ENCODE measurements at regions not wholly inside any gene's neighbourhood (a gene's known extent, or its start where the extent isn't known, plus 50 kb on each side); places are given as distances from the start of the nearest gene placed in this dataset.
A peak's percentile ranks its signal among the peaks of the same experiment; 100 is the strongest.
"Not testable (repeated sequence)": the region's sequence is repeated elsewhere in the genome, so short reads cannot be mapped to it uniquely, and the experiment has no call there.

DNA sequence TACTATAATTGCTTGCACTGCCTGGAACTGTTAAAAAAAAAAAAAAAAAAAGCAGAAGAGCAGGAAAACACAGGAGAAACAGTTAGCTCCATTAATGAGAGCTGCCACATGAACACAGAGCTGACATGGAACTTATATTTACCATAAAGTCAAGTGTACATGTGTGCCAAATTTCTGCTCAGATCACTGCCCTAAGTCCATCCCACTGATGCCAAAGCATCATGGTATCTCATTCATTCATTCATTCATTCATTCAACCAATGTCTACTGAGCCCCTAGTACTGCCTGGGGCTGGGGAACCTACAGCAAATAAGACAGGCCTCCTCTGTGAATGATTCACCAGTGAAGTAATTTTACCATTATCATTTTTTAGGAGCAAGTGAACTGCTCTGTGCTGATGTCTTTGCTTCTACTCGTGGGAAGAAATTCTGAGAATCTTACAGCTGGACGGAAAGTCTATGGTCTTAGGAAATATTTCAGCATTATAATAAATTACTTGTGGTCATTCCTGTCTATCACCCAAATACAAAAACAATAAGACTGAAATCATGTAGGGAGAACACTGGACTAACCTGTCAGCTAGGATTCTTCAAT is 58.8 kb upstream of the ABLIM1 start:
- ATAC-seq (ENCODE audit: low read depth) = no peak
- H3K18ac ChIP-seq (ENCODE audit: low read depth, low read length) = no peak overlapping the region
- TF ChIP-seq CEBPB (IDR thresholded peaks at IDR 0.05; ENCODE audit: low read depth, low read length) (no peak), BHLHE40 (IDR thresholded peaks at IDR 0.05; ENCODE audit: low read depth, low read length) (no peak), POLR2A (IDR thresholded peaks at IDR 0.05; ENCODE audit: low read depth, low read length) (no peak), MAZ (IDR thresholded peaks at IDR 0.05; ENCODE audit: borderline replicate concordance, low read depth, low read length) (no peak)
- H3K4me1 ChIP-seq (ENCODE audit: control insufficient read depth, insufficient read depth, low read length) = peaks cover 14% of the 10 kb centered on the region
- H3K27ac ChIP-seq (ENCODE audit: insufficient read depth, low read length) = no peak overlapping the region
- H2BK15ac ChIP-seq (ENCODE audit: low read depth, low read length) = no peak overlapping the region; the same call in 2 of the 3 replicates
- H2BK5ac ChIP-seq (ENCODE audit: low read depth, low read length, poor library complexity, severe bottlenecking) = no peak overlapping the region
- dilution Hi-C loops (cut with HindIII; ENCODE audit: low sequenced_read_pairs, unreplicated experiment) (no loop called here), intact Hi-C loops (cut with micrococcal nuclease) (no loop called here), in situ Hi-C loops (cut with MboI; ENCODE audit: low sequenced_read_pairs) (no loop called here)
- H2BK20ac ChIP-seq (ENCODE audit: low read depth, low read length) = no peak overlapping the region
- H2AK5ac ChIP-seq (ENCODE audit: low read depth, low read length) = peak overlapping the region; percentile 53; the same call in 1 of the 2 replicates
- H3K9me1 ChIP-seq (ENCODE audit: insufficient read depth, low read length) = peaks cover 14% of the 10 kb centered on the region
- BruUV-seq (replicated peaks) = no TSS peak
- H3K23ac ChIP-seq (ENCODE audit: low read depth, low read length) = no peak overlapping the region
- H2BK120ac ChIP-seq (ENCODE audit: low read depth, low read length) = no peak overlapping the region
- no peak overlapping the region for H2AFZ ChIP-seq (replicated peaks; ENCODE audit: low read length, poor library complexity)
- no peak overlapping the region for H3K9ac ChIP-seq (ENCODE audit: low read depth, low read length)
- no peaks in the 10 kb centered on the region for H3K36me3 ChIP-seq (ENCODE audit: control insufficient read depth, insufficient read depth, low read length)
- H4K5ac ChIP-seq (ENCODE audit: low read depth, low read length) = no peak overlapping the region
- ChIA-PET CTCF (interaction anchor here (0.6 to 1.1 kb wide), 3 partner anchors 13 to 237 kb away, joined by 3 to 4 read pairs (median 4); no protein-coding TSS in a partner anchor), POLR2A (ENCODE audit: unreplicated experiment) (no interaction called here)
- H3K56ac ChIP-seq (ENCODE audit: extremely low read depth, insufficient read depth, low read length) = no peak overlapping the region
- WGBS, 2 experiments (ENCODE audit: extremely low coverage in 2 of 2, insufficient read length in 1 of 2) = no CpG with 5 or more reads among the region's 2 CpGs
- H4K20me1 ChIP-seq (ENCODE audit: insufficient read depth, low read length) = no peaks in the 10 kb centered on the region
- peaks cover 0 to 7% of the 10 kb centered on the region in 2 experiments; a peak in 1 of 4 replicates for H3K79me1 ChIP-seq (ENCODE audit: low read depth in 1 of 2, low read length in 2 of 2)
- H3K4me3 ChIP-seq (ENCODE audit: insufficient read depth, low read depth, low read length) = no peak overlapping the region
- no peak overlapping the region for H4K91ac ChIP-seq (ENCODE audit: insufficient read depth, low read depth, low read length)
- H2AK9ac ChIP-seq (replicated peaks; ENCODE audit: low read depth, low read length, poor library complexity) = no peak overlapping the region
- DNase-seq = peak; percentile 28
- H3K4me2 ChIP-seq (ENCODE audit: low read depth, low read length) = no peak overlapping the region
- no peaks in the 10 kb centered on the region for H3K9me3 ChIP-seq (ENCODE audit: control insufficient read depth, insufficient read depth, low read length)
- no peak overlapping the region for H3K14ac ChIP-seq (replicated peaks; ENCODE audit: low read depth, low read length)
- H3K27me3 ChIP-seq (ENCODE audit: control insufficient read depth, insufficient read depth, low read length) = no peaks in the 10 kb centered on the region
- H4K8ac ChIP-seq (ENCODE audit: low read depth in 2 of 2, low read length in 2 of 2) = no peak overlapping the region
- H3K4ac ChIP-seq (ENCODE audit: low read depth, low read length) = no peak overlapping the region

DNA sequence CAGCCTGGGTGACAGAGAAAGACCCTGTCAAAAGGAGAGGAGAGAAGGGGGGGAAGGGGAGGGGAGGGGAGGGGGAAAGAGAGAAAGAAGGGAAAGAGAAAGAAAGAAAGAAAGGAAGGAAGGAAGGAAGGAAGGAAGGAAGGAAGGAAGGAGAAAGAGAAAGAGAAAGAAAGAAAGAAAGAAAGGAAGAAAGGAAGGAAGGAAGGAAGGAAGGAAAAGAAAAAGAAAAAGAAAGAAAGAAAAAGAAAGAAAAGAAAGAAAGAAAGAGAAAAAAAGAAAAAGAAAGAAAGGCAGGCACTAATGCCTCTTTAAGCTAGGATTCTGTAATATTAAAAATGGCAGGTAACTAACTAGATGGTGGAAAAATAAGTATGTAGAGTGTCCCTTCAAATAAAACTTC is 59.8 kb upstream of the ABLIM1 start:
- H3K36me3 ChIP-seq (ENCODE audit: control insufficient read depth, insufficient read depth, low read length); H2AK9ac ChIP-seq (replicated peaks; ENCODE audit: low read depth, low read length, poor library complexity); in situ Hi-C loops (cut with MboI; ENCODE audit: low sequenced_read_pairs); H3K79me1 ChIP-seq (ENCODE audit: low read depth in 1 of 2, low read length in 2 of 2); H3K9me3 ChIP-seq (ENCODE audit: control insufficient read depth, insufficient read depth, low read length); H2BK120ac ChIP-seq (ENCODE audit: low read depth, low read length); ATAC-seq (ENCODE audit: low read depth); H3K14ac ChIP-seq (replicated peaks; ENCODE audit: low read depth, low read length); H4K5ac ChIP-seq (ENCODE audit: low read depth, low read length); H4K8ac ChIP-seq (ENCODE audit: low read depth in 2 of 2, low read length in 2 of 2); H2BK20ac ChIP-seq (ENCODE audit: low read depth, low read length); H3K27ac ChIP-seq (ENCODE audit: insufficient read depth, low read length); BruUV-seq (replicated peaks); POLR2A ChIA-PET (ENCODE audit: unreplicated experiment); H3K4me2 ChIP-seq (ENCODE audit: low read depth, low read length); H3K4ac ChIP-seq (ENCODE audit: low read depth, low read length); H2AK5ac ChIP-seq (ENCODE audit: low read depth, low read length); dilution Hi-C loops (cut with HindIII; ENCODE audit: low sequenced_read_pairs, unreplicated experiment); H3K27me3 ChIP-seq (ENCODE audit: control insufficient read depth, insufficient read depth, low read length); H3K56ac ChIP-seq (ENCODE audit: extremely low read depth, insufficient read depth, low read length); H4K91ac ChIP-seq (ENCODE audit: insufficient read depth, low read depth, low read length); H2BK15ac ChIP-seq (ENCODE audit: low read depth, low read length); H4K20me1 ChIP-seq (ENCODE audit: insufficient read depth, low read length); H3K18ac ChIP-seq (ENCODE audit: low read depth, low read length); H2AFZ ChIP-seq (replicated peaks; ENCODE audit: low read length, poor library complexity); H3K9ac ChIP-seq (ENCODE audit: low read depth, low read length); intact Hi-C loops (cut with micrococcal nuclease); DNase-seq; H3K4me3 ChIP-seq (ENCODE audit: insufficient read depth, low read depth, low read length); H2BK5ac ChIP-seq (ENCODE audit: low read depth, low read length, poor library complexity, severe bottlenecking); H3K23ac ChIP-seq (ENCODE audit: low read depth, low read length): not testable (repeated sequence)
- Histone ChIP-seq H3K4me1 (ENCODE audit: control insufficient read depth, insufficient read depth, low read length) (peaks cover 14% of the 10 kb centered on the region), H3K9me1 (ENCODE audit: insufficient read depth, low read length) (peaks cover 14% of the 10 kb centered on the region)
- CTCF ChIA-PET = interaction anchor here (1.1 kb wide), 1 partner anchor 14 kb away, joined by 3 read pairs; no protein-coding TSS in a partner anchor
